DMS 273 (cell line): ENCODE measurements at regions not wholly inside any gene's neighbourhood (a gene's known extent, or its start where the extent isn't known, plus 50 kb on each side); places are given as distances from the start of the nearest gene placed in this dataset.
A peak's percentile ranks its signal among the peaks of the same experiment; 100 is the strongest.
"Not testable (repeated sequence)": the region's sequence is repeated elsewhere in the genome, so short reads cannot be mapped to it uniquely, and the experiment has no call there.

Experiments
- DNase-seq: peaks from one replicate; lab custom pipeline; 2025; ENCODE audit not compliant: unreplicated experiment; lab: John Stamatoyannopoulos, UW

DNA sequence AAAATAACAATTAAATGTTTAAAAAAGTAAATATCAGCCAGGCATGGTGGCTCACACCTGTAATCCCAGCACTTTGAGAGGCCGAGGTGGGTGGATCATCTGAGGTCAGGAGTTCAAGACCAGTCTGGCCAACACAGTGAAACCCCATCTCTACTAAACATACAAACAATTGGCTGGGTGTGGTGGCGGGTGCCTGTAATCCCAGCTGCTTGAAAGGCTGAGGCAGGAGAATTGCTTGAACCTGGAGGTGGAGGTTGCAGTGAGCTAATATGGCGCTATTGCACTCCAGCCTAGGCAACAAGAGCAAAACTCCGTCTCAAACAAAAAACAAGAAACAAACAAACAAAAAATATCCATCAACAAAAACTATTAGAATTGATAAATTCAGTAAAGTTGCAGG, 77.5 kb downstream of the SNX5 start:
- DNase-seq = not testable (repeated sequence)

DNA sequence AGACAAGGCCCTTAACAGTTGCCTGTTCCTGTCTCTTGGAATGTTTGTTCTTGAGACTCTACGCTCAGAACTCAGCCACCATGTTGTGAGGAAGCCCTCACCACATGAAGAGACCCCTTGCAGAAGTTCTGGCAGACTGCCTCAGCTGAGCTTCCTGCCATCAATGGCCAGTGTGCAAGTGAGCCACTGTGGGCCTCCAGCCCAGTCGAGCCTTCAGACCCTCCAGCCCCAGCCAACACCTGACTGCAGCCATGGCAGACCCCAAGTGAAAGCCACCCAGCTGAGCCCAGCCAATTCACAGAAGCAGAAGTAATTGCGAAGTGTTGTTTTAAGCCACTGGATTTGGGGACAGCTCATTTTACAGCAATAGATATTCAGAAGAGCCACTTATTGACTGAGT, 78.3 kb downstream of the SNX5 start:
- DNase-seq = no peak

DNA sequence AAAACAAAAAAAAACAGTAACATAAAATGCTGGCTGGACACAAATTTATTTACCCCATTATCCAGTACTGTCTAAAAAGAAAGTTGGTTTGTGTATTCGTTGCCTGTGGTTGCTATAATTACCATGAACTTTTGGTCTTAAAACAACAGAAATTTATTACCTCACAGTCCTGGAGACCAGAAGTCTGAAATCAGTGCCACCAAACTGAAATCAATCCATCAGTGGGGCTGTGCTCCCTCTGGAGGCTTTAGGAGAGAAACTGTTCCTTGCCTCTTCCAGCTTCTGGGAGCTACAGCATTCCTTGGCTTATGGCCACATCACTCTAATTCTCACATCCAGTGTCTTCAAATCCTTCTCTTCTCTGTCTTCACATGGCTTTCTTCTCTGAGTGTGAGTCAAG, 79.4 kb downstream of the SNX5 start:
- peak; percentile 12 for DNase-seq

DNA sequence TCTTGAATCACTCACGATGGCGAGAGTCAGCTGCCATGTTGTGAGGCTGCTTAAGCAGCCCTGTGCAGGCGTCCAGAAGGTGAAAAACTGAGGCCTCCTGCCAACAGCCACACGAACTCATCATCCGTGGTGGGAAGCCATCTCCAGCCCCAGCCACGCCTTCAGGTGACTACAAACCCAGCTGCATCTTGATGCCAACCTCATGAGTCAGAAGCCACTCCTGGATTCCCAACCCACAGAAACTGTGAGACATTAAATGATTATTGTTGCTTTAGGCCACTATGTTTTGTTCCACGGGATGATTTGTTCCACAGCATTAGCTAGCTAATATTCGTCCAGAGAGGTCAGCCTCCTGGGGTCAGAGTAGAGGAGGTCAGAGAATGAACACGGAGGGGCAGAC, 80.5 kb downstream of the SNX5 start:
- DNase-seq = no peak

DNA sequence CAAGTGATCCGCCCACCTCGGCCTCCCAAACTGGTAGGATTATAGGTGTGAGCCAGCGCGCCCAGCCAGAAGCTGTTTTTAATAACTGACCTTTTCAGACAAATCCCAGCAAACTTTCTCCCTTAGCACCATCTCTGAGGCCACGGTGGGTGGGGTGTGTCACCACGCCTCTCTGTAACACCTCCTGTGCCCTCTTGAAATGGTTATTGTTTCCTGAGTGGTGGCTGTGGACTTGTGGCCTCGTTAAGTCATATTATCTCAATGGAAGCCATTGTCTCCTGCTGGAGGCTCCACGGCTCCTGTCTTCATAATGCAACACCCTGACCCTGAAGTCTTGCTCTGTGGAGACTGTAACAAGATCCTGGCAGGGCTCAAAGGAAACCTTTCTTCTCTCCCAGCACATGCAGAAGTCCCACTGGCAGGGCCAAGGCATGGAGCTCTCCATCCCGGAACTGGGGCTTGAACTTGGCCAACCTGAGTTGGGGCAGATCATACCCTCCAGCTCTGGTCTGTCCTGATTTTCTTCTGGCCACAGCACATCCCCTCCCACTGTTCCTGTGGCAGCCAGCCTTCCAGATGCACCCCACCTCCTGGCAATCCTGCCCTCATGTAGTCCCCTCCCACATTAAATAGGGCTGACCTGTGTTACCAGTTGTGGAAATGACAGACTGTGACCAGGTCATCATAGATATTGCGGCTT, 81.1 kb downstream of the SNX5 start:
- DNase-seq = no peak

DNA sequence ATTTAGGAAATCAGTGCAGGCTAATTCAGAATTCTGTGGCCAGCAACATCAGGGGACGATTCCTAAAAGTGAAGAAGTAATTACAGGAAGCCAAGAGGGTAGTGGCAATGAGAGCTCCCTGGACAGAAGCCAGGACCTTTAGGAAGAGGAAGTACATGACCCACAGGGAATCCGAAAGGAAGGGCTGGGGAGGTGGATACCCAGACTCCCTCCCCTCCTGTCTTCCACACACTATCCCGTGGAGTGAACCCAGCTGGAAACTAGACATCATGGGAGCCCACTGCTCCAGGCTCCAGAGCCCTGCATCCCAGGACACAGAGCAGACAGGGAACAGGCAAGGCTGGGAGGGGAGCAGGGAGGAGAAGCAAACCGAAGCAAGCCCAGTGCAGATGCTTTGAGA, 83.0 kb downstream of the SNX5 start:
- DNase-seq = peak; percentile 22

DNA sequence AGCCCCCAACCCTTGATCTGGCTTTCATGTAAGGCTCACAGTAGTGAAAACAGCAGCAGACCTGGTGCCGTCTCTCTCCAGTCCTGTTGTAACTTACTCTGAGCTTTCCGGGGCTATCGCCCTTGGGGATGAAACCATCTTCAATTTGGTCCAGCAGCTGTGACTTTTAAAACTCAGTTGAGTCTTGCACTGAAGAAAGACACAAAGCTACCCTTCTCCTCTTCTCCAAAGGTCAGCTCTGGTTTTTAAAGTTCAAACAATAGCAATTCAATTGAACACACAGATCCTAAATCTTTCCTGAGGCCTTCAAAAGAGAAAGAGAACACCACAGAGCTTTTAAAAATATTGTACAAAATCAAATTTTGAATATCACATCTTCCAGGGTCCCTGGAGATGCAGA, 83.5 kb downstream of the SNX5 start:
- no peak for DNase-seq

DNA sequence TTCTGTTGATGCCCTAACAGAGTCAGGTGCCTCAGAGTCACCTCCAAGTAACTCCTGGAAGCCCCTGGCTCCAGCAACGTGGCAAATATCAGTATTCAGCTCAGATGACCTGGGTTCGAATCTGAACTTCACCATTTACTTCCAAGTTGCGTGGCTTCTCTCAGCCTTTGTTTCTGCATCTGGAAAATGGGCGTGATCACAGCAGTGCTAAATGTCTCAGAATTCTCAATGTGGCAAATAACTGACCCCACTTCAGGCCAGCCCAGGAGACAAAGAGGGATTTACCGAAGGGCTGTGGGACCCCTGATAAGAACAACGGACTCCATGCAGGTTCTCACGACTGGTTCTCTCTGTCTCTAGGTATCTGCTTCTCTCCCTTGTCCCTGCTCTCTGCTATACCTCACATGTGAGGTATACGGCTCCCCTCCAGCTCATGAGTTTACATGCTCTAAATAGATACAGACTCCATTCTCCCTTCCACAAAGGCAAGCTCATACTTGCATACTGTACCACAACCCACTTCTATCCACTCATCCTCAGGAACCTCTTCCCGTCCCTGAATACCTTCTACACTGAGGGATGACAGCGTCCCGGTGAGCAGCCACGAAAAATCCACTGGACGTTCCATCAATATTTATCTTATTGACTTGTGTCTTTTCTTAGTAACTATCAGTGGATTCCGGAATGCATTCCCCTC, 84.1 kb downstream of the SNX5 start:
- DNase-seq = no peak

DNA sequence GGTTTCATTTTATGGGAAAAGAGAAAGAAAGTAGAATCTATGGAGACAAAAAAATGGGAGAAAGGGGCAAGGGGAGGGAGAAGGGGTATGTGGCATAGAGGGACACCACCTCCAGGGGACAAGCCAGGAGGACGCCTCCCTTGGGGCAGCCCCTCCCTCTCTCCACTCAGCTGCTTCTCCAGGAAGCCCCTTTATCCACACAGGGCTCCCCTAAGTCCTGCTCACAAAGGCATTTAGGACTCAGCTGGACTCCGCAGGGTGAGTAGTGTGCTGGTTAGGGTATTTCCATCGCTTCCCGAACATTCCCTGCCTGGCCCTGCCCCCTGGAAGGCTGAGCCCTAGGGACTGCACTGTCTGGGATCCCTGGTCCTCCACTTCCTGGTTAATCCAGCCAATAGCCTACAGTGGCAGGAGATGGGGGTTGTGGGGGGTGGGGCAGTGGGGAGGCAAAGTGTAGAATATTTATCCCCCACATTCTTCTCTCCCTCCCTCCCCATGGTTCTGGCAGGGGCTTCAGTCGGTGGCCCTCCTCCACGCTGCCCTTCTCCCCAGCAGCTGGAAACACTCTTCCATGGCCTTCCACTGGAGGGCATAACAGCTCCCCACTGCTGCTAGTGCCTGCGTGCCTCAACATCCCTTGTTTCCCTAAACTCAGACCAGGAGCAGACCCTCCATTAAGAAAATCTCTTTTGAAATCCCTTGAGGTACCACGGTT, 84.8 kb downstream of the SNX5 start:
- DNase-seq = no peak

DNA sequence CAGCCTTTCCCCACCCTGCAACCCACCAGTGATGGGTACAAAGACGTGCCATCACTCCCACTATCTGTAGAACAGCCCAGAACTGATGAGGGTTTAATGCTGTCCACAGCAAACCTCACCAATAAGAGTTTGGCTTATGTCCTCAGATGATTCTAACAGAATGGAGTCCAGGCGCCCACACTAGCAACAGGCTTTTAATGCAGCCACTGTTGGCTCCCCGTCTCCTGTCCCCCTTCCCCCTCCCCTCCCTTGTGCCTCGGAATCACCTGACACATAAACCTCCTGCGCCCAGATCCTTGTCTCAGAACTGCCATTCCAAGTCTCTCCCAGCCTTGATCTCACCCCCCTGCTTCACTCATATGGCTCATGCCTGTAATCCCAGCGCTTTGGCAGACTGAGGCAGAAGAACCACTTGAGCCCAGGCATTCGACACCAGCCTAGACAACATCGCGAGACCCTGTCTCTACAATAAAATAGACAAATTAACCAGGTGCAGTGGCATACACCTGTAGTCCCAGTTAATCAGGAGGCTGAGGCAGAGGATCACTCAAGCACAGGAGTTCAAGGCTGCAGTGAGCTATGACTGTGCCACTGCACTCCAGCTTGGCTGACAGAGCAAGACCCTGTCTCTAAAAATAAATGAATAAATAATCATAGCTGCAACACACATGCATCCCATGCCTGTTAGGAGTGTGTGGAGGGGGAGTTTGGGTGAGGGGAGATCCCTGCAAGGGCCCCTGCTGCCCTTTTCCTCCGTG, 85.6 kb downstream of the SNX5 start:
- DNase-seq = no peak

DNA sequence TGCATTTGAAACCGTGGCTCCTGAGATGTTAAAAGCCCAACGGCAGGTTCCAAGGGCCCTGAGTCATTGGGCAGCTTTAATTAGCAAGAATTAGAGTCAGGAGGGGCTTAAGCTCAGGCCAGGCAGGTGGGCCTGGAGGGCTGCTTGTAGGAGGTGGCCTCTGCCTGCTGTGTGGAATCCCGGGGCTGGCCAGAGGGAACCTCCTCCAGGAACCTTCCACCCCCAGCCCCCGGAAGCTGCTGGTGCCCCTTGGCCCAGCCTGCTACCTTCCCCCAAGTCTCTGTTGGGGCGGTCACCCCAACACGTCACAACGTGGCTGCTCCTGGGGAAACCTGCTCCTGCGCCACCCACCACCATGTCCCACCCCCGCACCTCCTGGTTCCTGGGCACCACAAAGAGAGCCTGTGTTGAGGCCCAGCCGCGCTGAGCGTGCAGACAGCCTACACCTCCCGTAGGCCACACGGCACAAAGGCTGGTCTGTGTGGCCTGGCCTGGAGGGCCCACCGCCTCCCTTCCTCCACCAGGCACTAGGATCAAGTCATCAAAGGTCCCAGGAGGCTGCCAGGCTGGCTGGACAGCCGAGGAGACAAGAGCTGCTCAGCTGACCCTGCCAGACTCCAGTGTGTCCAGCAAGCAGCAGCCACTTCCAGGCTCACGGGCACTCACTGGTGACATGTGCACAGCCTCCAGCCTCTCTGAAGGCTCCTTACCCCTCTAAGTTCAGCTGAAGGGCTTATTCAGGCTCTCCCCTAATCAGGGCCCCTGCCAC, 86.3 kb downstream of the SNX5 start:
- no peak for DNase-seq

DNA sequence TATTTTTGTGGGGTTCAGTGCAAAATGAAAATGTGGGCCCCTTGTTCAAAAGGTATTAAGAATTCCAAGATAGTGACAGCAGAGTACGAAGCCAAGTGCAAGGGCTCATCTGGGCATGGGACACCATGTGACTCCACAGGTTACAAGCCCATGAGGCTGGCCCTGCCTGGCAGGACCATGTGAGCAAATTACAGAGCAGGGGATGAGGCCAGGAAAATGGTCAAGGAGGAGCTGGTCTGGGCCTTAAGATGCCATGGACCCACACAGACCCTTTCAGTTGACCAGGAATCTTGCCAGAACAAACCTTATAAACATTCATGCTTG, 86.9 kb downstream of the SNX5 start:
- no peak for DNase-seq

DNA sequence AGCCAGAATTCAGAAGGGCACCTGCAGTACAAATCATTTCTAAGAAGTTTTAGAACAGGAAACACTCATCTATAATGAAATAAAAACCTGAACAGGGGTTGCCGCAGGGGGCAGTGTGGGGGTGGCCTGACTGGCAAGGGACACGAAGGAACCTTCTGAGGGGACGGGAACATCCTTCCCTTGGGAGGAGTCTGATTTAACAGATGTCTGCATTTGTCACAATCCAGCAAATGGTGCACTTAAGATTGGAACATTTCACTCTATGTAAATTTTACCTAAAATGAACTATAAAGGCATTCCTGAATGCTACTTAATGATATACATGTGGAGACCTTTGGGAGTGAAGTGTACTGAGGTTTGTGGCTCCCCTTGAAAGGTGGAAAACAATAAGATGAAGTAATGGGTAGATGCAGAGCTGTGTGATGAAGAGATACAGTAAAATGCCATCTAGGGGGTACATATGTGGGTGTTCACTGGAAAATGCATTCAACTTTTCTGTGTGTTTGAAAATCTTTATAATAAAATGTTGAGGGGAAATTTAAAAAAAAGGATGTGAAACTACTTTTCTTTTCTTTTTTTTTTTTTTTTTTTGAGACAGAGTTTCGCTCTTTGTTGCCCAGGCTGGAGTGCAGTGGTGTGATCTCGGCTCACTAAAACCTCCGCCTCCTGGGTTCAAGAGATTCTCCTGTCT, 89.5 kb downstream of the SNX5 start:
- DNase-seq = no peak

DNA sequence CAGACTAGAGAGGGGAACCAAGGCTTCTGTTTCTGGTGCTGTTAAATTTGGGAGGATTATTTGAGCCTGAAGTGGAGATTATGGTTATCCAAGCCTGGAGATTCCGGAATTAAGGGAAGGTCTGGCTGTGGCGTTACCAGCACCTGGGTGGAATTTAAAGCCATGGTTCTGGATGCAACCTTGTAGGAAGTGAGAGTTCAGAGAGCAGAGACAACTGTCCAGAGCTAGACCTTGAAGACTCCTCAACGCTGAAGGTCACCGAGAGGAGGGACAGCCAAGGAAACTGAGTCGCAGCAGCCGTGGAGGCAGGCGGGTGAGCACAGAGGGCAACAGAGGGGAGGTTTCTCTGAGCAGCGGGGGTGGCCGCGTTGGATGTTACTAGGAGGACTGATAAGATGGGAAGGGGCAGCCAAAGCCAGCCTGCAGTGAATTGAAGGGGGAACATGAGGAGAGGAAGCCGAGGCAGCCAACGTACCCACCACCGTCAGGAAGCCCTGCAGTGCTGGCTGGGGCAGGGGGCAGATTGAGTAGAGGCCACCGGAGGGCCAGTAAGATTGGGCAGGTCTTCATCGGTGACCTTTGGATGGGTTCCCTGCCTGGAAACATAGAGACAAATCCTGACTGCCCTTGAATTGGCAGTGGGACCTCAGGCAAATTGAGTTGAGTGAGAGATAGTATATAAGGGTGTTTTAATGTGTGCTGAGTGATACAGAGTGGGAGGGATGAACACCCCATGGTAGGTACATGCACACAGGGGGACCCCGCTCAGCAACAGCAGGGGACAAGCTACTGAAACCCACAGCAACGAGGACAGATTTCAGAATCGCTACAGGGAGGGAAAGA, 90.3 kb downstream of the SNX5 start:
- DNase-seq = no peak

DNA sequence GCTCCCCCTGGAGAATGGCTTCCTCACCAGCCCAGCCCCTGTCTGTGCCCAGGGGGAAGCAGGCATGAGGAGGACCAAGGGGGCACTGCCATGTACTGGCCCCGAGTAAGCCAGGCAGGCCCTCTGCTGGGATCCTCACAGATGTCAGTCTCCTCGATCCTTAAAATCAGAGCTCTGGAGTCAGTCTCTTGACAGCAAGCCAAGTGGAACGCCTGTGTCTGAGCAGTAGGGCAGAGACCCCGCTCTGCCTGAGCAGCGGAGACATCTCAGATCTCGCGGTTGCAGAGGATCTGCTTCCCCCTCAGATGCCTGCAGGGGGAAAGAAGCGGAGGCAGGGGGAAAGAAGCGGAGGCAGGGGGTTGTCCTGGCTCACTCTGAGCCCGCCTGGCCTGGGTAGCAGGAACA, 92.6 kb downstream of the SNX5 start:
- DNase-seq = peak; percentile 34

DNA sequence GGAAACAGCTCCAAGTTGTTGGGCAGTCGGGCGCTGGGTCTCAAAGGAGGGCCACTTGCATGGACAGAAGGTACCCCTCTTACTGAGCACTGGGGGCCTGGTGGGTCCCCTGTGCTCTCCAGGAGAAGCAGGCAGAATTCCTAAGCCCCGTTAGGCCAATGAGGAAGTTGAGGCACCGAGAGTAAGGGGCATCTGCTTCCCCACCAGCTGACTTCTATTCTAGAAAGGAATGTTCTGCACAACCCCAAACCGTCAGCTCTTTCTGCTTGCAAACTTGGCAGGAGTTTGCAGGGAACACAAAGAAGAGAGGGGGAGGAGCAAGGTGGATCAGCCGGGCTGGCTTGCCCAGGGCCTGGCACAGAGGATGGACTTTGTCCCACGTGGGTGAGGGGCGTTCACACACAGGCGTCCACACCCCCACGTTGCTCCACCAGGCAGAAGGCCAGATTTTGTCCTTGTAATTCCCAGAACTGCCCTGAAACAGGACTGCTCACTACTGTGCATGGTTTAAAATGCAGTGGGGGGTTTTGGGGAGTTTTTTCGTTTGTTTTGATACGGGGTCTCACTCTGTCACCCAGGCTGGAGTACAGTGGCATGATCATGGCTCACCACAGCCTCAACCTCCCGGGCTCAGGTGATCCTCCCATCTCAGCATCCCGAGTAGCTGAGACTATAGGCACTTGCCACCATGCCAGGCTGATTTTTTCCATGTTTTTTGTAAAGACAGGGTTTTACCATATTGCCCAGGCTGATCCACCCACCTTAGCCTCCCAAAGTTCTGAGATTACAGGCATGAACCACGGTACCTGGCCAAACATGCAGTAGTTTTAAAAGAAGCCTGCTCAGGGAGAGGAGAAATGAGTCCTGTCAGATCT, 93.3 kb downstream of the SNX5 start:
- peak; percentile 15 for DNase-seq

DNA sequence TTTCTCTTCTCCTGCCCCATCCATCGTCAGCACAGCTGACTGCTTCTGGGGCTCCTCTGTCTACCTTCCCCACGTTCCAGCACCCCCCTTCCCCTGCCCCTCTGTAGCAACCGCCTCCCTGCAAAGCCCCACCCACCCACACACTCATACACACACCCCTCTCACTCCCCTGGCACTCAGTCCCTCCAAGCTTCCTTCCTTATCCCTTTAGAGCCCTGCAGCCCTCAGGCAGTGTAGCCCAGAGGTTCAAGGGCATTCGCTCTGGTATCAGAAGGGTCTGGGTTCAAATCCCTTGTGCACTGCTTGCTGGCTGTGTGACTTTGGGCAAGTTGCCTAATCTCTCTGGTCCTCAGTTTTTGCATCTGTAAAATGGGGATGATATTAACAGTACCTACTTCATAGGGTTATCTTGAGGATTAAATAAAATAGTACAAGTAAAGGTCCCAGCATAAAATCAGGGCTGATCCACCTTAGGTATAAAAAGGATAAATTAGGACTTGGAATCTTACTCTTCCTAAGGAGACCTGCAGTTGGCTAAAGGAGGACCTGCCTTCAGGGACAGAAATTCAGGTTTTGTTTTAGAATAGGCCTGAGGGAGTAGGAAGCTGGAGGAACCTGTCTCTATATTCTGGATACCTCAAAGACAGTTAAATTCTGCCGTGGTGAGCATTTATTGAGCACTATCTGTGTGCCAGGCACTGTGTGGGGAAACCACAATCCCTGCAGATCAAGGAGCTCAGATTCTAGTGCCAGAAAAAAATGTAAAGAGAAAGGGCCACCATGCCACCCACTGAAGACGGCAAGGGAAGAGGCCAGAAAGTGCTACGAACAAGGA, 94.1 kb downstream of the SNX5 start:
- no peak for DNase-seq
